KMS-11 (cell line): ENCODE measurements at regions not wholly inside any gene's neighbourhood (a gene's known extent, or its start where the extent isn't known, plus 50 kb on each side); places are given as distances from the start of the nearest gene placed in this dataset.
A peak's percentile ranks its signal among the peaks of the same experiment; 100 is the strongest.

ENCODE experiments used
- H2AFZ ChIP-seq: fragments of 200-600 bp; sonication (generic); 2 replicates; pipeline ENCODE4 v1.6.1; 2016; ENCODE audit warnings: antibody characterized with exemption, mixed run types, low read depth
- H3K27ac ChIP-seq: fragments of 200-600 bp; sonication (generic); 2 replicates; pipeline ENCODE4 v1.6.1; 2016; ENCODE audit warnings: mild to moderate bottlenecking, mixed run types
- H3K27me3 ChIP-seq: fragments of 200-600 bp; sonication (generic); 2 replicates; pipeline ENCODE4 v1.6.1; 2017; ENCODE audit warnings: mild to moderate bottlenecking, low read depth, mixed run types, moderate library complexity; ENCODE audit not compliant: insufficient read depth
- H3K36me3 ChIP-seq: fragments of 200-600 bp; sonication (generic); 2 replicates; pipeline ENCODE4 v1.6.1; 2017; ENCODE audit warnings: mild to moderate bottlenecking, mixed run types; ENCODE audit not compliant: insufficient read depth
- H3K4me1 ChIP-seq: fragments of 200-600 bp; sonication (generic); 2 replicates; pipeline ENCODE4 v1.6.1; 2016; ENCODE audit warnings: mild to moderate bottlenecking, low read depth, mixed run types; ENCODE audit not compliant: poor library complexity, severe bottlenecking
- H3K4me2 ChIP-seq: fragments of 200-600 bp; sonication (generic); 2 replicates; pipeline ENCODE4 v1.7.0; 2016; ENCODE audit warnings: mild to moderate bottlenecking, mixed run types
- H3K4me3 ChIP-seq: fragments of 200-600 bp; sonication (generic); IDR thresholded peaks from 2 replicates; pipeline ENCODE4 v1.6.1; 2017; ENCODE audit warnings: low read depth, low read length, mixed read lengths; ENCODE audit not compliant: insufficient read depth
- H3K79me2 ChIP-seq: fragments of 200-600 bp; sonication (generic); 2 replicates; pipeline ENCODE4 v1.6.1; 2016; ENCODE audit warnings: low read depth, mixed run types; ENCODE audit not compliant: insufficient read depth
- H3K9ac ChIP-seq: fragments of 200-600 bp; sonication (generic); 2 replicates; pipeline ENCODE4 v1.6.1; 2016; ENCODE audit warnings: mild to moderate bottlenecking, mixed run types
- H4K20me1 ChIP-seq: fragments of 200-600 bp; sonication (generic); 2 replicates; pipeline ENCODE4 v1.6.1; 2016; ENCODE audit warnings: mild to moderate bottlenecking, mixed run types; ENCODE audit not compliant: insufficient read depth
- TF ChIP-seq, protein P1 (sequence below): fragments of 200-600 bp; sonication (generic); conservative IDR thresholded peaks from 2 replicates; pipeline ENCODE4 v1.6.1; 2017; ENCODE audit warnings: low read depth, mild to moderate bottlenecking, antibody characterized with exemption, low read length, moderate library complexity, mixed read lengths

DNA sequence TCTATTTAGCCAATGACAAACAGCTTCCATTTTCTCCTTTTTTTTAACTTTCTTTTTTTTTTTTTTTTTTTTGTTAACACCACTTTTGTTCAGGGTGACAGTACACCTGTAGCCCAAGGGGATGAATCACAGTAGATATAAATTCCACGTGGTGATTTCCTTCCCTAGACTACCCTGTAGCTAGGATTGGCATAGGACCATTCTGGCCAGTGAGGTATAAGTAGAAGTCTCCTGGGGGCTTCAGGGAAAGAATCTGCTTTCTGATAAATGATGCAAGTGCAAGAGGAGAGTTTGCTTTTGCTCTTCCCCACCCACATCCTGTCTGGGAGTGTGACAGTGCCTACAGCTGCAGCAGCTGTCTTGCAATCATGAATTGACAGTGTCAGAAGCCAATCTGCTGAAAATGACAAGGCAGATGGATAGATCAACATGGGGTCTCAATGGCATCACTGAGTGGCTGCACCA, 63.2 kb upstream of the TOMM7 start:
- no peaks in the 10 kb centered on the region for H3K79me2 ChIP-seq
- peak overlapping the region; percentile 24 for H3K27ac ChIP-seq
- TF ChIP-seq, protein P1, sequence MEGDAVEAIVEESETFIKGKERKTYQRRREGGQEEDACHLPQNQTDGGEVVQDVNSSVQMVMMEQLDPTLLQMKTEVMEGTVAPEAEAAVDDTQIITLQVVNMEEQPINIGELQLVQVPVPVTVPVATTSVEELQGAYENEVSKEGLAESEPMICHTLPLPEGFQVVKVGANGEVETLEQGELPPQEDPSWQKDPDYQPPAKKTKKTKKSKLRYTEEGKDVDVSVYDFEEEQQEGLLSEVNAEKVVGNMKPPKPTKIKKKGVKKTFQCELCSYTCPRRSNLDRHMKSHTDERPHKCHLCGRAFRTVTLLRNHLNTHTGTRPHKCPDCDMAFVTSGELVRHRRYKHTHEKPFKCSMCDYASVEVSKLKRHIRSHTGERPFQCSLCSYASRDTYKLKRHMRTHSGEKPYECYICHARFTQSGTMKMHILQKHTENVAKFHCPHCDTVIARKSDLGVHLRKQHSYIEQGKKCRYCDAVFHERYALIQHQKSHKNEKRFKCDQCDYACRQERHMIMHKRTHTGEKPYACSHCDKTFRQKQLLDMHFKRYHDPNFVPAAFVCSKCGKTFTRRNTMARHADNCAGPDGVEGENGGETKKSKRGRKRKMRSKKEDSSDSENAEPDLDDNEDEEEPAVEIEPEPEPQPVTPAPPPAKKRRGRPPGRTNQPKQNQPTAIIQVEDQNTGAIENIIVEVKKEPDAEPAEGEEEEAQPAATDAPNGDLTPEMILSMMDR: no peak
- no peaks in the 10 kb centered on the region for H4K20me1 ChIP-seq
- no peak overlapping the region for H3K9ac ChIP-seq
- H3K4me3 ChIP-seq: no peak overlapping the region
- H3K36me3 ChIP-seq: no peaks in the 10 kb centered on the region
- peak overlapping the region; percentile 30 for H3K4me2 ChIP-seq
- peak overlapping the region; percentile 15; the same call in 1 of the 2 replicates for H2AFZ ChIP-seq
- H3K4me1 ChIP-seq: peaks cover 29% of the 10 kb centered on the region
- no peaks in the 10 kb centered on the region for H3K27me3 ChIP-seq

DNA sequence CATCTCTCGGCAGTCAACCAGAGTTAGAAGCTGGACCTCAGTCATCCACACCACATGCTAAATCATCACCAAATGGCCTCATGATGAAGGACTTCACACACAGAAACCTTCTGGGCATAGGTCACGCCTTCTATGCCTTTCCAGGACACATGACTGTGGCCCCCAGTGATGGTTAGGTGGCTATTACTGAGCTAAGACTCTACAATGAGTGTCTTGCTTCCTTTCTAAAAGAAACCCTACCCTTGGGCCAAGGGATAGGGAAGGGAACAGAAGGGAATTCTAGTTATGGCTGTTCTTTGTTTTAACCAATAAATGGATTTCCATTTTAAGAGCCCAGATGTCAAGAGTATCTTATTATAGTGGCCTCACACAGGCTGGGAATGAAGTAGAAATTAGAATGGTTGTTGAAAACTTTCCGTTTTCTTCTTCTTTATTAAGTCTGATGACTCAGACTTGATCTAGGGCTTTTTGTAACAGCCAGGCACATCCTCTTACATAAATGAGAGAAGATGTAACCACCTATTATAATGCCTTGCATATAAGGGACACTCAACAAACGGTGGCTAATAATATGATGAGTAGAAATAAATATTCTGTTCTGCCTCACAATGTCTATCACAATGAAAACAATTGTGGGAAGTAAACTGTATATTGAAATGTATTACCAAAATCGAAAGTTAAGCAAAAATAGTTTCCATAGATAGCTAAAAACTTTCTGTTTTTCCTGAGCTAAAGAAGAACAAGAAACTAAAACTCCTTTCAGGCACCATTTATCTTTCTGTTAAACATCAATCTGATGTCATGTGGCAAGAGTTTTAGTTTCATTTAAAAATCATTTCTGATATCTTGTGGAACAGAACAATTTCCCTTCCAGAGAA, 62.5 kb upstream of the TOMM7 start:
- TF ChIP-seq, protein P1: no peak
- H3K36me3 ChIP-seq: no peaks in the 10 kb centered on the region
- H3K79me2 ChIP-seq: no peaks in the 10 kb centered on the region
- peak overlapping the region; percentile 24 for H3K27ac ChIP-seq
- peak overlapping the region; percentile 15; the same call in 1 of the 2 replicates for H2AFZ ChIP-seq
- H3K9ac ChIP-seq: no peak overlapping the region
- no peak overlapping the region for H3K4me3 ChIP-seq
- no peaks in the 10 kb centered on the region for H4K20me1 ChIP-seq
- no peaks in the 10 kb centered on the region for H3K27me3 ChIP-seq
- peak overlapping the region; percentile 30 for H3K4me2 ChIP-seq
- peaks cover 29% of the 10 kb centered on the region for H3K4me1 ChIP-seq

DNA sequence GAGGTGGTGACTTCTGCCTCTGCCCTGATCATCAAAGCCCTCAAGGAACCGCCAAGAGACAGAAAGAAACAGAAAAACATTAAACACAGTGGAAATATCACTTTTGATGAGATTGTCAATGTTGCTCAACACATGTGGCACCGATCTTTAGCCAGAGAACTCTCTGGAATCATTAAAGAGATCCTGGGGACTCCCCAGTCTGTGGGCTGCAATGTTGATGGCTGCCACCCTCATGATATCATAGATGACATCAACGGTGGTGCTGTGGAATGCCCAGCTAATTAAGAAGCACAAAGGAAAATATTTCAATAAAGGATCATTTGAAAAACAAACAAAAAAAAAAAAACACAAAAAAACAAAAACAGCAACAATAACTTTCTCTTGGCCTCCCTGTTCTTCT, 59.5 kb upstream of the TOMM7 start:
- Histone ChIP-seq H3K4me3 (no peak overlapping the region), H3K36me3 (no peaks in the 10 kb centered on the region), H3K4me1 (peaks cover 25% of the 10 kb centered on the region), H4K20me1 (no peaks in the 10 kb centered on the region), H3K79me2 (no peaks in the 10 kb centered on the region), H3K4me2 (no peak overlapping the region), H3K9ac (no peak overlapping the region), H3K27me3 (no peaks in the 10 kb centered on the region), H2AFZ (no peak overlapping the region), H3K27ac (no peak overlapping the region)
- TF ChIP-seq, protein P1: no peak

DNA sequence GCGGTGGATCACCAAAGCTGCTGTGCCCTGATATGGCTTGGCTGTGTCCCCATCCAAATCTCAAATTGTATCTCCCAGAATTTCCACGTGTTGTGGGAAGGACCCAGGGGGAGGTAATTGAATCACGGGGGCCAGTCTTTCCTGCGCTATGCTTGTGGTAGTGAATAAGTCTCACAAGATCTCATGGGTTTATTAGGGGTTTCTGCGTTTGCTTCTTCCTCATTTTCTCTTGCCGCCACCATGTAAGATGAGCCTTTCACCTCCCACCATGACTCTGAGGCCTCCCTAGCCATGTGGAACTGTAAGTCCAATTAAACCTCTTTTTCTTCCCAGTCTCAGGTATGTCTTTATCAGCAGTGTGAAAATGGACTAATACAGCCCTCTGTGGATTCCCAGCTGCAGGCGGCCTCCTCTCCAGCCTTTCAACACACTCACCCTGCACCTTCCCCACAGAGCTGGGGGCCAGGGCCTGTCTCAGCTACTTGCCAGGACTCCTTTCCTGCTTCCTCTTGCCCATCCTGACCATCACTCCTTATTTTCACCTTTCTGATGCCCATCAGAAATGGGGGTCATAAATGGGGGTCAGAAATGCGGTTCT, 57.2 kb upstream of the TOMM7 start:
- Histone ChIP-seq H3K4me1 (peaks cover 4% of the 10 kb centered on the region), H3K36me3 (no peaks in the 10 kb centered on the region), H3K4me3 (no peak overlapping the region), H2AFZ (no peak overlapping the region), H3K27me3 (no peaks in the 10 kb centered on the region), H3K79me2 (no peaks in the 10 kb centered on the region), H3K4me2 (no peak overlapping the region), H3K9ac (no peak overlapping the region), H3K27ac (no peak overlapping the region), H4K20me1 (no peaks in the 10 kb centered on the region)
- TF ChIP-seq, protein P1: no peak
